DMS53 (cell line): ENCODE measurements at regions not wholly inside any gene's neighbourhood (a gene's known extent, or its start where the extent isn't known, plus 50 kb on each side); places are given as distances from the start of the nearest gene placed in this dataset.

Source experiments
- DNase-seq: peaks from one replicate; lab custom pipeline; 2025; lab: John Stamatoyannopoulos, UW

GRCh38 chr18:22467760-22468553 lies 50.2 kb upstream of the CTAGE1 start:
- no peak for DNase-seq

DNA sequence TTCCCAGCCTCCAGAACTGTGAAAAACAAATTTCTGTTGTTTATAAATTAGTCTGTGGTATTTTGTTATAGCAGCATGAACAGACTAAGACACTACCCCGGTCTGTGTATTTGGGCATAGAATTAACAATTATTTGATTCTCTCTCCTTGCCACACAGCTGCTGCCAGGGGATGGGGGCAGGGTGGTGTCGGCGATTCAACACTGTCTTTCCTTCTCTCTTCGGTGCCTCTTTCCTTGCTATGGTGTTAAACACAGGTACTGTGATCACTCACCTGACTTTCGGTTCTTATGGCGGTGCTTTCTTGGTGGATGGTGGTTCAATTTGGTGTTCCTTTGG lies 50.8 kb upstream of the CTAGE1 start:
- DNase-seq, result no peak

GRCh38 chr18:22469061-22469734 lies 51.5 kb upstream of the CTAGE1 start:
- DNase-seq, result no peak

DNA sequence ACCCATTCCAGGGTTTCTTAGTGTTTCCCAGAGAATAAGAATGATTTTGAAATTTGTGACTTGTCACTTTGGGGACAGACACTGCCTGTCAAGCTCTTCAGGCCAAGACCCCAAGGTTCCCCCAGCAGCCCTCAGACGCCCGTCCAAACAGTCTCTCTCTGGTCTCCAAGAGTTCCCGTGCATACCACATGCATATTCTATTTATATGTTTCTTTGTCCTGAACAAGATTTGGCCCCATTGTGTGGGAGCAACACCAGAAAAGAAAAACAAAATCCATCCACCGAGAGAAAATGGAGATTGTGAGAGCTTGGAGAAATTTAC lies 52.2 kb upstream of the CTAGE1 start:
- no peak for DNase-seq

DNA sequence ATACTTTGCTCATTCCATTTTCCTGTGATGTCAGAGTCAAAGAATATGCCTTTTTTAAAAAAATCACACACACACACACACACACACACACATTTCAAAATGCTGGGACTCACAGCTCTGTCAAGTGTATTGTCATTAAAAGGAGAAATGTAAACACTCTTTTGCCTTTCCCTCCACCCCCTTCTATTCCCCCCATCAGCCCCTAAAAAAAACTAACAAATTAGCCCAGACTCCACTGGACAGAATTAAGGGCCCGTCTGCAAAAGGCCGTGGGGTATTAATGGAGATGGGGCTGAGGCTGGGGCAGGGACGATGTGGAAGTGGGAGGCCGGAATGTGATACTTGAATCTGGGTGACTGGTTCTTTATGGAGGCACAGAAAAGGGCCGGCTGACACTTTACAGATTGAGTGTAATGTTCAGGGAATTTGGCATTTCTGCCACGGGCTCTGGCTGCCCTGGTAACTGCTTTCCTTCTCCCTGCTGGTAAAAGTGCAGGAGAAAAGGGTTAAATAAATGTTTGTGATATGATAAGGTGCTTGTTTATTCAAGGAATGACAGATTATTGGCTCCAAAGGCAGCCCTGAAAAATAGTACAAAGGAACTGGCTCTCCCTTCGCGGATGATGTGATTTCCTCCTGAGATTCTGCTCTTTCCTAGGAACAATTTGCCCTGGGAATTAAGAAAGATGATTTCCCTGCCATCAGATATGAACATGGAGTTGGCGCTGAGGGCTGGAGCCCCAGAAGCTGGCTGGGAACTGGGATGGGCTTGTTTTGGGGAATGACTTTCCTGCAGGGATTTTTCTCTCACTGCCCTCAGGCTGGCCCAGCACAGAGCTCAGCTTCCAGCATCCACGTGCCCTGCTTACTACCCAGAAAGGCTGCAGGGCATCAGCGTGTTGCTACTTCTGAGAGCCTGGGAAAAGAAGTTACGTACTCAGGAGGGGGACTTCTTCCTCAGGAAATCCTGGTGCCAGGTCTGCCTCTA lies 52.8 kb upstream of the CTAGE1 start:
- DNase-seq, result peak; percentile 18

DNA sequence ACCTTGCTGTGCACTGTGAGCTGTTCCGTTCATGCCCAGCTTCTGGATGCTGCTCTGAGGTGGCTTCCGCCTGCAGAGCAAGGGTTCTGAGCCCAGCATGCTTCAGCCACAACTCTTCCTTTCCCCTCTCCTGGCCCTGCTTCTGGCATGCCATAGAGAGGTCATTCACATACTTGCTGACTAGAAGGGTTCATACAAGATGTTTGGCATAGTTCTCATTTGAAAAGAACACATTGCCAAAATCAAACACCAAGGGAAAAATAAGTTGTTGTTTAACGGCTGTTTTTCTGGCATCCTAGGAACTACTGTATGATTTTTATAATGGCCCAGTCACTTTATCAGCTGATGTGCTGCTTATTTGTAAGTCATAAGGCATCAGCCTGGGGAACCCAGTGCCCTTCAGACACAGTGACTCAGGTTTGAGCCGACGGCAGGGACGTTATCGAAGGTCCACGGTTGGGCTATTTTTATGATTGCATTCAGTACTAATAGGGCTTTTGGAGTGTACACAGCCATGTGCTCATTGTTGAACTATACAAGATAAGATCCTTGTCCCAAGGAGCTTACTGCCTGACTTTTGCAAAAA lies 53.9 kb upstream of the CTAGE1 start:
- no peak for DNase-seq

GRCh38 chr18:22473366-22473765 lies 55.7 kb upstream of the CTAGE1 start:
- no peak for DNase-seq

DNA sequence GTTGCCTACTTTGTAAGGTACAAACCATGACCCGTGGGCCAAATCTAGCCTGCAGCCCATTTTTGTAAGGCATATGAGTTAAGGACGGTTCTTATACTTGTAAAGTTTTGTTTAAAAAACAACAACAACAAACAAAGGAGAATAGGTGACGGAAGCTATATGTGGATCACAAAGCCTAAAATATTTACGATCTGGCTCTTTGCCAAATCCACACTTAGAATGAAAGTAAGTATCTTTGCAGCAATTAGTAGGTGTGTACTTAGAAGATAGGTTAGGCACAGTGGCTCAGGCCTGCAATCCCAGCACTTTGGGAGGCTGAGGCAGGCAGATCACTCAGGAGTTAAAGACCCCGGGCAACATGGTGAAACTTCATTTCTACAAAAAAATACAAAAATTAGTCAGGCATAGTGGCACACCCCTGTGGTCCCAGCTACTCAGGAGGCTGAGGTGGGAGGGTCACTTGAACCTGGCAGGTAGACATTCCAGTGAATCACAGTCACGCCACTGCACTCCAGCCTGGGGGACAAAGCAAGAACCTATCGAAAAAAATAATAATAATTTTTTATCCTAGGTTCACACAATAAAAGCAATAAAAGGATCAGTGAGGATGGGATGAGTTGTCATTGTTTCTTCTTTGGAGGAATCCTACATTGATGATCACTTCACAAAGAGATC lies 57.8 kb upstream of the CTAGE1 start:
- DNase-seq, result no peak

GRCh38 chr18:22477222-22477621 lies 59.5 kb upstream of the CTAGE1 start:
- DNase-seq, result no peak

DNA sequence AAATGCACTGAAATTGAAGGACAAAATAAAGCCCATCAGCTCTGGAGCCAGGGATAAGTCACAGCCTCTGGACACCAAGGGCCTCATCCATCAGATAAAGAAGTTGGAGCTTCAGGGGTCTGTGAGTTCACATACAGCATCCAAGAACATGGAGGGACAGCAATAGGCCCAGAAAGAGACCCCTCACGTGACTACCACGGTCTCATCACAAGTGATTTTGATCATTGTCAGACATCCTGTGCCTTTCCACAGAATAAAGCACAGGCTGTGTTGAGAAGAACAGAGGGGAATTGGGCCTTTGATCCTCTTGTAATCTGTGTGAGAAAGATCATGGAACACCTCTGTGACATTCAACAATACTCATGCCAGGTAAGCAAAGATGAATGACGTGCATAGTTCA lies 65.2 kb upstream of the CTAGE1 start:
- DNase-seq, result no peak

- no peak for DNase-seq
Observed at GRCh38 chr18:22483407-22483806, 65.7 kb upstream of the CTAGE1 start.

DNA sequence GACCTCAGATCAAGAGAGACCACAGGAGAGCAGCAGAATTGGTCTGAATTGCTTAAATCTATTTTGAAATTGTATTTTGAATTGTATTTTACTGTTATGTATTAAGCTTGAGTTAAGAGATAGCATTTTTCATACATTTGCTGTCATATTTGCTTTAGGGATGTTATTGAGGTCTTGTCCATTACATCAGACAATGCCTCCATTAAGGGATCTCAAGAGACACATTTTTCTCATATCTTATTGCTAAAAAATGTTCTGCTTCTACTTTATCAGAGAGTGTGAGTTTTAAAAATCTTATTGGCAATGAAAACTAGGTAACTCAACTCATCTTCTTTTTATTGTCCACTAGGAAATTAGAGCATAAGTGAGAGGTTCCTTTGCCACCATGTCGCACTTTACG lies 66.8 kb upstream of the CTAGE1 start:
- no peak for DNase-seq

DNA sequence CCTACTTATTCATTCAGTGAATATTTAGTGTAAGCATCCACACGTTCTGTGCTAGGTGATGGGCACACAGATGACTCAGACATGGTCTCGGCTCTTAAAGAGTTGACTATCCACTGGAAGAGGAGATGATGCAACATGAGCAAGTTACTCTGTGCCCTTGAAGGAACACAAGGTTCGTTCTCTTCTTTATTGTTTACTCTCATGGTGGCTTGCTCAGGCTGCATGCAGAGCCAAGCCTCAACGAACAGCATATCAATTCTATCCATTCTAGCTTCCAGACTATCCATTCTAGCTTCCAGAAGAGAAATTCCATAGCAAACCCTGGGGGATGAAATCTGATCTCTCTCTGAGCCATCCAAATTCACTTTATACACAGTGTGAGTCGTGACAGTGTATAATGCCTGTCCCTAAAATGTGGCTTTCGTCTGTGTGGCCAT lies 68.1 kb upstream of the CTAGE1 start:
- DNase-seq, result peak; percentile 3

DNA sequence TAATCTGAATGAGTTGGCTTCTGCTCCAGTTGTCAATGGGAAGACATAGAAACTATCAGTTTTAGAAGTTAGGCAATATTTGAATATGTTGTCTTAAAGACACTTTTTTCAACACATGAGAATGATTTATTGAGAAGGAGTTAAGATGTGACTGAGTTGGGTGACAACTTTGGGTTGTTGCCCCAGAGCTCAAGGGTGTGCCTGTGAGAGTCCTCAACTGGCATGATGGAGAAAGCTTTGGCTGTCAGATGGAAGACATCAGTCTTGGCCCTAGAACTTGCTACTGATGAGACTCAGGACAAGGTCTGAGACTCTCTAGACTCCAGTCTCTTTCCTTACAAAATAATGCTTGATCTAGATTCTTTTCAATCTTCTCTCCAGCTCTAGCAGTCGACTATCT lies 69.0 kb upstream of the CTAGE1 start:
- no peak for DNase-seq

DNA sequence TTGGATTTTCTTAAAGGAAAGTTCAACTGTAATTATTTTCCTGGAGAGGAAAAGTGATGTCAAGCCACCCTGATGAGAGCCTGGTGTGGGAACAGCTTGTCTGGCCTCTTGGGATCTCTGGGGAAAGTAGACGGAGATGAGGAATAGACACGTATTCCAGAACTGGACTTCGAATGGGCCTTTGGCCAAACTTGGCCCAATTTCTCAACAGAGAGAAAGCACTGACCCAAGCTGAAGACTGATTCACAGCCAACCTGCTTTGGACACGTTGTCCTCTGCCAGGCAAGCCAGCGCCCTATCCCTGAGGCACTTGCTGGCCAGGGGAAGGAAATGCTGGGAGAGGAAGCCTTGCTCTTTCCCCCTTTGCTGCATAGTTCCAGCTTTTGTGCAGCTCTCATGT lies 70.8 kb upstream of the CTAGE1 start:
- no peak for DNase-seq

DNA sequence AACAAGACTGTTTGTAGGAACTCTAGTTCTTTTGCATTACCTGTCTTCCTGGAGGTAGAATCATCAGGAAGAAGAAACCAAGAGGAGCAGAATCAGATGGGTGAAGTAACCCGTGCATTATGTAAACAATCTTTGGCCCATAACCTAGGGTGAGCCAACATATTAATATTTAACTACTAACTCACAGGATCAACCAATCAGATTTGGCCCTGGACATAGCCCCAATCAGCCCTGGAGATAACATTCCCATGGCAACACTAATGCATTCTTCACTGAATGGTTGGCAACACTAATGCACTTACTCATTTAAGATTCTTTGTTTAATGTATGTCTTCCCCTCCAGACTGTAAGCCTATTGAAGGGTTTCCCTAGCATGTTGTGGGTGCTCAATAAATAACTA lies 72.0 kb upstream of the CTAGE1 start:
- DNase-seq, result peak; percentile 58

GRCh38 chr18:22490429-22490846 lies 72.7 kb upstream of the CTAGE1 start:
- DNase-seq, result no peak

DNA sequence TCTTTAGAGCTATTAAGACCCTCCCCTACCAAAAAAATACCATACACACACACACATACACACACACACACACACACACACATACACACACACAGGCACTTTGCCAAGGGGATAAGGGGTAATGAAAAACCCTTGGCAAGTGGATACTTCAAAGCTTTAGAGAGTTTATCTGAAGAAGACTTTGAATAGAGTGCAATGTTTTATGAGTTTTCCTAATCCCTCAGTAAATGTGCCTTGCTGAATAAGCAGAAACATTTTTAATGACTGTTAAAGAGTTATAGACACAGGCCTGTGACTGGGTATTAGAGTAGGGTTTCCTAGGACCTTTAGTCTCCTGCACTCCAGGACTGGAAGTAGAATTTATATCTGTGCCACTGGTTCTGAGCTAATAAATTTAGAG lies 75.5 kb upstream of the CTAGE1 start:
- DNase-seq, result peak; percentile 5

GRCh38 chr18:22493940-22494339 lies 76.2 kb upstream of the CTAGE1 start:
- DNase-seq, result no peak

DNA sequence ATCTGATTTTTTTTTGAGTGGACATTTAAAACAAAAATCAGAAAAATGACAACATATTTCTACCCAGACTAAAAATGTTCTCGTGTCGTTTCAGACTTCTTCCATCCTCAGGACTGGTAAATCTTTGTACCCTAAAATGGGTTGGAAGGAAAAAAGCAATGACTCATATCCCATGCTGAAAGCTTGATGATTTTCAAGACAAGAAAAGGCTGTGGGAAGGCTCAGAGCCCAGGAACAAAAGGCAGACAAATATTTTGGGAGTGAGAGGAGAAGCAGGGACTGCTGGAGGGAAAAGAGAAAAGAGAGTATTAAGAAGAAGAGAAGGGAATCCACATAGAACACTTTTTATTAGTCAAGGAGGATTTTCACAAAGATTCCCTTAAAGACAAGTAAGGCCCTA lies 77.1 kb upstream of the CTAGE1 start:
- DNase-seq, result no peak

DNA sequence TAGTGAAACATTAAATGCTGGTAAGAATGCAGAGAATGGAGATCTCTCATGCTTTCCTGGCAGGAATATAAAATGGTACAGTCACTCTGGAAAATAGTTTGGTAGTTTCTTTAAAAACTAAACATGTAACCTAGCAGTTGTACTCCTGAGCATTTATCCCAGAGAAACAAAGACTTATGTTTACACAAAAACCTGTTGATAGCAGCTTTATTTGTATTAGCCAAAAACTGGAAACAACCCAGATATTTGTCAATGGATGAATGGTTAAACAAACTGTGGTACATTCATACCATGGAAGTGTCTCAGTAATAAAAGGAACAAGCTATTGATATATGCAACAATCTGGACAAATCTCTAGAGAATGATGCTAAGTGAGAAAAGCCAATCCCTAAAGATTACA lies 81.7 kb upstream of the CTAGE1 start:
- DNase-seq, result peak; percentile 62

GRCh38 chr18:22503803-22504202 lies 86.1 kb upstream of the CTAGE1 start:
- DNase-seq, result no peak
